Aorta (tissue), 5 donors: ENCODE measurements at regions not wholly inside any gene's neighbourhood (a gene's known extent, or its start where the extent isn't known, plus 50 kb on each side); places are given as distances from the start of the nearest gene placed in this dataset.

Experiments used
- ATAC-seq: fragments of 200-7000 bp; cut with Tn5 transposase; one replicate; pipeline ENCODE4 v1.9.1; 2022; ENCODE audit warnings: moderate library complexity; ENCODE audit not compliant: low FRiP score
- DNase-seq, 2 donors: peaks; one replicate each; pipeline ENCODE4 v3.0.0-alpha.2; 2020
- H3K27ac ChIP-seq, 2 donors: one replicate each; pipeline ENCODE4 v1.5.1; 2013; ENCODE audit warnings: low read length in 2 of 2, mild to moderate bottlenecking in 2 of 2, moderate library complexity in 2 of 2, control low read depth in 1 of 2, inconsistent platforms in 1 of 2, low read depth in 1 of 2
- H3K27me3 ChIP-seq, 2 donors: one replicate each; pipeline ENCODE4 v1.6.1; 2013; ENCODE audit warnings: control low read depth in 1 of 2, low read length in 1 of 2, mild to moderate bottlenecking in 1 of 2, moderate library complexity in 1 of 2; ENCODE audit not compliant: insufficient read depth in 2 of 2, control insufficient read depth in 1 of 2
- H3K36me3 ChIP-seq, 2 donors: one replicate each; pipeline ENCODE4 v1.6.1; 2013; ENCODE audit warnings: control low read depth in 1 of 2, low read length in 1 of 2, mild to moderate bottlenecking in 1 of 2; ENCODE audit not compliant: insufficient read depth in 2 of 2, control insufficient read depth in 1 of 2
- H3K4me1 ChIP-seq, 2 donors: one replicate each; pipeline ENCODE4 v1.6.1; 2013; ENCODE audit warnings: low read length in 2 of 2, control low read depth in 1 of 2, mild to moderate bottlenecking in 1 of 2, moderate library complexity in 1 of 2; ENCODE audit not compliant: insufficient read depth in 2 of 2, control insufficient read depth in 1 of 2
- H3K4me3 ChIP-seq, 2 donors: one replicate each; pipeline ENCODE4 v1.5.1; 2013; ENCODE audit warnings: low read length in 2 of 2, control low read depth in 1 of 2, mild to moderate bottlenecking in 1 of 2
- H3K9me3 ChIP-seq: one replicate; pipeline ENCODE4 v1.6.1; 2013; ENCODE audit warnings: mild to moderate bottlenecking, low read length; ENCODE audit not compliant: control insufficient read depth
- WGBS, 2 donors: extraction: QIAGEN DNeasy Blood & Tissue Kit; methylation state at CpG; one replicate each; pipeline ENCODE4 v1.1.7; 2013; 5-methylcytosine and 5-hydroxymethylcytosine counted together
- intact Hi-C, 2 donors: fragments of 100-400 bp; cut with DNase I; formaldehyde crosslinking; loops; one replicate each; pipeline versions ENCODE4 v1.14.2 to v1.15.0; 2022
- donor health status: healthy with polysubstance abuse.
- donor health status: Bipolar disorder and iron deficiency.
- donor health status: DM: no; HTN: no; CAD: no.
- donor health status: DM: no; HTN: no; CAD: no.
- donor health status: DM: yes; HTN: yes; CAD: no.

GRCh38 chr6:158909938-158910337 lies 90.1 kb downstream of the RSPH3 start:
- H3K27ac ChIP-seq = no peak overlapping the region
- ATAC-seq (no peak), DNase-seq (no peak)
- H3K9me3 ChIP-seq = peaks cover 4% of the 10 kb centered on the region
- no peaks in the 10 kb centered on the region for H3K4me1 ChIP-seq
- H3K4me3 ChIP-seq = no peak overlapping the region
- H3K36me3 ChIP-seq = no peaks in the 10 kb centered on the region
- peaks cover 0 to 2% of the 10 kb centered on the region in 2 donors for H3K27me3 ChIP-seq
- WGBS, 2 donors = 66 to 70% methylated on average over 13 of the region's 13 CpGs
- intact Hi-C loops = no loop called here

- H3K4me3 ChIP-seq = no peak overlapping the region
- no peak overlapping the region for H3K27ac ChIP-seq
- ATAC-seq (no peak), DNase-seq (no peak)
- H3K4me1 ChIP-seq = no peaks in the 10 kb centered on the region
- intact Hi-C loops = no loop called here
- H3K27me3 ChIP-seq = peaks cover 0 to 2% of the 10 kb centered on the region in 2 donors
- H3K9me3 ChIP-seq = peaks cover 7% of the 10 kb centered on the region
- WGBS, 2 donors = 58 to 77% methylated on average over 1 of the region's 1 CpG
- no peaks in the 10 kb centered on the region for H3K36me3 ChIP-seq
Measured at GRCh38 chr6:158908606-158909005, 89.4 kb upstream of the EZR start.

GRCh38 chr6:158907931-158908330 lies 88.8 kb upstream of the EZR start:
- intact Hi-C loops = no loop called here
- WGBS, 2 donors = 86 to 87% methylated on average over 10 of the region's 10 CpGs
- H3K27me3 ChIP-seq = peaks cover 0 to 2% of the 10 kb centered on the region in 2 donors
- H3K4me3 ChIP-seq = no peak overlapping the region
- DNase-seq = no peak
- H3K27ac ChIP-seq = no peak overlapping the region
- H3K9me3 ChIP-seq = peaks cover 7% of the 10 kb centered on the region
- ATAC-seq = no peak
- H3K4me1 ChIP-seq = no peaks in the 10 kb centered on the region
- H3K36me3 ChIP-seq = no peaks in the 10 kb centered on the region

GRCh38 chr6:158906926-158907325 lies 87.8 kb upstream of the EZR start:
- no peak for DNase-seq
- H3K36me3 ChIP-seq = no peaks in the 10 kb centered on the region
- intact Hi-C loops = no loop called here
- ATAC-seq = no peak
- no peak overlapping the region for H3K27ac ChIP-seq
- H3K4me1 ChIP-seq = no peaks in the 10 kb centered on the region
- peaks cover 0 to 2% of the 10 kb centered on the region in 2 donors for H3K27me3 ChIP-seq
- 72 to 74% methylated on average over 4 of the region's 4 CpGs for WGBS, 2 donors
- no peak overlapping the region for H3K4me3 ChIP-seq
- peaks cover 7% of the 10 kb centered on the region for H3K9me3 ChIP-seq

GRCh38 chr6:158905277-158905676 lies 86.1 kb upstream of the EZR start:
- H3K9me3 ChIP-seq = peaks cover 7% of the 10 kb centered on the region
- DNase-seq (no peak), ATAC-seq (no peak)
- no peaks in the 10 kb centered on the region for H3K36me3 ChIP-seq
- 92 to 93% methylated on average over 2 of the region's 2 CpGs for WGBS, 2 donors
- H3K4me3 ChIP-seq = no peak overlapping the region
- intact Hi-C loops = no loop called here
- H3K27ac ChIP-seq = no peak overlapping the region
- no peaks in the 10 kb centered on the region for H3K4me1 ChIP-seq
- H3K27me3 ChIP-seq = peaks cover 0 to 2% of the 10 kb centered on the region in 2 donors

- intact Hi-C loops = no loop called here
- ATAC-seq (no peak), DNase-seq (no peak)
- Histone ChIP-seq H3K36me3 (no peaks in the 10 kb centered on the region), H3K27me3 (peaks cover 0 to 2% of the 10 kb centered on the region in 2 donors), H3K4me1 (no peaks in the 10 kb centered on the region), H3K9me3 (peaks cover 7% of the 10 kb centered on the region), H3K27ac (no peak overlapping the region), H3K4me3 (no peak overlapping the region)
- WGBS, 2 donors = 81 to 84% methylated on average over 2 of the region's 2 CpGs
Measured at GRCh38 chr6:158903801-158904200, 84.6 kb upstream of the EZR start.

- no peak overlapping the region for H3K4me3 ChIP-seq
- peaks cover 3% of the 10 kb centered on the region for H3K9me3 ChIP-seq
- ATAC-seq (no peak), DNase-seq (no peak)
- intact Hi-C loops = no loop called here
- no peak overlapping the region for H3K27ac ChIP-seq
- WGBS, 2 donors = 89 to 91% methylated on average over 4 of the region's 4 CpGs
- H3K4me1 ChIP-seq = no peaks in the 10 kb centered on the region
- H3K27me3 ChIP-seq = no peaks in the 10 kb centered on the region
- no peaks in the 10 kb centered on the region for H3K36me3 ChIP-seq
Measured at GRCh38 chr6:158900663-158901312, 81.6 kb upstream of the EZR start.

- DNase-seq (no peak), ATAC-seq (no peak)
- H3K4me3 ChIP-seq = no peak overlapping the region
- no peaks in the 10 kb centered on the region for H3K4me1 ChIP-seq
- H3K36me3 ChIP-seq = no peaks in the 10 kb centered on the region
- WGBS, 2 donors = 90 to 93% methylated on average over 4 of the region's 4 CpGs
- H3K27me3 ChIP-seq = no peaks in the 10 kb centered on the region
- no peaks in the 10 kb centered on the region for H3K9me3 ChIP-seq
- intact Hi-C loops = no loop called here
- no peak overlapping the region for H3K27ac ChIP-seq
Measured at GRCh38 chr6:158897236-158897635, 78.1 kb upstream of the EZR start.

- Histone ChIP-seq H3K27ac (no peak overlapping the region), H3K27me3 (no peaks in the 10 kb centered on the region)
- 86 to 95% methylated on average over 5 of the region's 5 CpGs for WGBS, 2 donors
Measured at GRCh38 chr6:158895661-158896060, 76.5 kb upstream of the EZR start.

More at GRCh38 chr6:158895661-158896060, 76.5 kb upstream of the EZR start:
- DNase-seq = no peak
- no peak for ATAC-seq
- Histone ChIP-seq H3K36me3 (no peaks in the 10 kb centered on the region), H3K4me3 (no peak overlapping the region), H3K4me1 (no peaks in the 10 kb centered on the region), H3K9me3 (no peaks in the 10 kb centered on the region)
- intact Hi-C loops = no loop called here
